Panc1 (cell line): ENCODE measurements at regions not wholly inside any gene's neighbourhood (a gene's known extent, or its start where the extent isn't known, plus 50 kb on each side); places are given as distances from the start of the nearest gene placed in this dataset.

Experiments
- ATAC-seq: fragments of 200-7000 bp; cut with Tn5 transposase; 2 replicates; pipeline ENCODE4 v1.9.1; 2020; ENCODE audit warnings: mild to moderate bottlenecking, moderate library complexity
- BruUV-seq: library from RNA; stranded (reverse); fragments of 400-500 nt; replicated peaks from 2 replicates; lab custom pipeline; 2021; lab: Mats Ljungman, UMichigan
- CTCF ChIA-PET: fragments of 300-600 bp; sonication (Branson Sonifier 250); formaldehyde crosslinking; loops from one replicate; lab custom pipeline; 2022; ENCODE audit warnings: antibody characterized with exemption; lab: Charles Lee
- POLR2A ChIA-PET: fragments of 300-600 bp; sonication (Branson Sonifier 250); formaldehyde crosslinking; loops from one replicate; lab custom pipeline; 2022; ENCODE audit warnings: antibody characterized with exemption; lab: Charles Lee
- DNase-seq: peaks from one replicate; pipeline ENCODE4 v3.0.0-alpha.2; 2010; ENCODE audit warnings: low read depth, low spot score
- H3K27ac ChIP-seq: 2 replicates; pipeline ENCODE4 v1.5.1; 2011; ENCODE audit warnings: mild to moderate bottlenecking, low read length, inconsistent platforms
- H3K27me3 ChIP-seq: fragments of 200-500 bp; sonication (Bioruptor generic); 2 replicates; pipeline ENCODE4 v1.6.0; 2014; ENCODE audit warnings: low read length, inconsistent platforms; ENCODE audit not compliant: control insufficient read depth, insufficient read depth
- H3K36me3 ChIP-seq: fragments of 200-500 bp; sonication (Bioruptor generic); 2 replicates; pipeline ENCODE4 v1.5.1; 2014; ENCODE audit warnings: inconsistent platforms, mild to moderate bottlenecking, low read length, moderate library complexity; ENCODE audit not compliant: control insufficient read depth, insufficient read depth
- H3K4me1 ChIP-seq: 2 replicates; pipeline ENCODE4 v1.5.1; 2011; ENCODE audit warnings: inconsistent platforms, mild to moderate bottlenecking, low read length, moderate library complexity; ENCODE audit not compliant: control insufficient read depth, insufficient read depth
- H3K4me3 ChIP-seq, 2 experiments: 2 replicates each; pipeline ENCODE4 v1.5.1; 2011 to 2012; ENCODE audit warnings: low read depth in 2 of 2, low read length in 2 of 2, mild to moderate bottlenecking in 2 of 2, inconsistent platforms in 1 of 2, moderate library complexity in 1 of 2
- H3K9me3 ChIP-seq: fragments of 200-500 bp; sonication (Bioruptor generic); 2 replicates; pipeline ENCODE4 v1.5.1; 2014; ENCODE audit warnings: low read depth, mild to moderate bottlenecking, inconsistent platforms, low read length, moderate library complexity; ENCODE audit not compliant: control insufficient read depth, insufficient read depth
- CTCF ChIP-seq: fragments of 450-650 bp; IDR thresholded peaks from 2 replicates; pipeline ENCODE4 v1.5.1; 2017; ENCODE audit warnings: mild to moderate bottlenecking
- POLR2AphosphoS5 ChIP-seq: IDR thresholded peaks from 2 replicates; pipeline ENCODE4 v1.6.1; 2012; ENCODE audit warnings: mild to moderate bottlenecking, low read depth, low read length, moderate library complexity
- REST ChIP-seq, 2 experiments: IDR thresholded peaks; 2 replicates each; pipeline ENCODE4 v1.6.1; 2011 to 2012; ENCODE audit warnings: low read depth in 2 of 2, control low read depth in 1 of 2, low read length in 1 of 2, mild to moderate bottlenecking in 1 of 2, moderate library complexity in 1 of 2; ENCODE audit not compliant: insufficient read depth in 1 of 2
- SIN3A ChIP-seq: IDR thresholded peaks from 2 replicates; pipeline ENCODE4 v1.6.1; 2012; ENCODE audit warnings: low read depth, mild to moderate bottlenecking, low read length, moderate library complexity, borderline replicate concordance; ENCODE audit not compliant: insufficient read depth
- TCF7L2 ChIP-seq: IDR thresholded peaks from 2 replicates; pipeline ENCODE4 v1.6.1; 2011; ENCODE audit warnings: mild to moderate bottlenecking, low read depth, low read length, inconsistent platforms
- in situ Hi-C: cut with HindIII; loops from 2 replicates; pipeline ENCODE4 v1.10.0; 2016; ENCODE audit warnings: low sequenced_read_pairs, low pct_unique_long_range_greater_than_20kb
- intact Hi-C: fragments of 100-400 bp; cut with micrococcal nuclease; formaldehyde crosslinking; loops from one replicate; pipeline ENCODE4 v1.10.0; 2022; ENCODE audit not compliant: unreplicated experiment

GRCh38 chr2:53036196-53036595 lies 731.4 kb upstream of the CHAC2 start:
- DNase-seq (no peak), ATAC-seq (no peak)
- in situ Hi-C loops = no loop called here
- Histone ChIP-seq H3K27ac (no peak overlapping the region), H3K36me3 (no peaks in the 10 kb centered on the region), H3K4me1 (no peaks in the 10 kb centered on the region), H3K27me3 (no peaks in the 10 kb centered on the region), H3K9me3 (no peaks in the 10 kb centered on the region), H3K4me3 (no peak overlapping the region)
- TF ChIP-seq CTCF (no peak), SIN3A (no peak), POLR2AphosphoS5 (no peak), REST (IDR thresholded peaks at IDR 0.05; ENCODE audit: insufficient read depth in 1 of 2, low read depth in 2 of 2, low read length in 1 of 2) (no peak), TCF7L2 (no peak)
- ChIA-PET CTCF (no interaction called here), POLR2A (no interaction called here)
- no TSS peak for BruUV-seq
- intact Hi-C loops = no loop called here

- intact Hi-C loops (no loop called here), in situ Hi-C loops (no loop called here)
- Histone ChIP-seq H3K4me3 (no peak overlapping the region), H3K27me3 (no peaks in the 10 kb centered on the region), H3K27ac (no peak overlapping the region), H3K4me1 (no peaks in the 10 kb centered on the region), H3K9me3 (no peaks in the 10 kb centered on the region), H3K36me3 (no peaks in the 10 kb centered on the region)
- ATAC-seq = no peak
- ChIA-PET POLR2A (interaction anchor here (0.6 kb wide), 1 partner anchor 781 kb away, joined by 4 read pairs; no protein-coding TSS in a partner anchor), CTCF (no interaction called here)
- no peak for TF ChIP-seq TCF7L2
- TF ChIP-seq POLR2AphosphoS5 = no peak
- no peak for TF ChIP-seq CTCF
- no peak for TF ChIP-seq SIN3A
- TF ChIP-seq REST (IDR thresholded peaks at IDR 0.05; ENCODE audit: insufficient read depth in 1 of 2, low read depth in 2 of 2, low read length in 1 of 2) = no peak
- no TSS peak for BruUV-seq
- DNase-seq = no peak
These were observed 732.5 kb upstream of the CHAC2 start for GRCh38 chr2:53035153-53035552.
